ENCODE measurements at regions not wholly inside any gene's neighbourhood (a gene's known extent, or its start where the extent isn't known, plus 50 kb on each side); places are given as distances from the start of the nearest gene placed in this dataset.

DNA sequence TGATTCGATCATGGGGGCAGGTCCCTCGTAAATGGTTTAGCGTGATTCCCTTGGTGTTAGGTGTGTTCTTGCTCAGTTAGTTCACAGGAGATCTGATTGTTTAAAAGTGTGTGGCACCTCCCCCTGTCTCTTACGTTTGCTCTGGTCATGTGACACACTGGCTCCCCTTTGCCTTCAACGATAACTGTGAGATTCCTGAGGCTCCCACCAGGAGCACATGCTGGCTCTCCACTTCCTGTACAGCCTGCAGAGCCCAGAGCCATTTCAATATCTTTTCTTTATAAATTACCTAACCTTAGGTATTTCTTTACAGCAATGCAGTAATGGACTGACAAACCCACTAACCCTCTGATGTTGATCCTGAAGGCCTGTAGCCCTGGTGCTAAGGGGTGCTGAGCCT is 141.9 kb downstream of the FCRL5 start:
- Histone ChIP-seq H3K27me3 (ENCODE audit: insufficient read depth, insufficient read length) (no peaks in the 10 kb centered on the region), H3K9me3 (ENCODE audit: insufficient read depth, low read length) (no peaks in the 10 kb centered on the region; the same call in 1 of the 2 replicates), H3K9ac (ENCODE audit: insufficient read length, low read depth) (no peak overlapping the region), H3K4me3 (ENCODE audit: insufficient read length, low read depth) (no peak overlapping the region), H3K4me1 (ENCODE audit: insufficient read depth, insufficient read length) (peaks cover 2% of the 10 kb centered on the region), H3K36me3 (ENCODE audit: insufficient read depth, insufficient read length, low read length) (no peaks in the 10 kb centered on the region)
- no peak for DNase-seq (ENCODE audit: low read depth, low spot score)
- TF ChIP-seq SUZ12 (IDR thresholded peaks at IDR 0.05; ENCODE audit: extremely low read depth, insufficient read depth, insufficient read length) (no peak), YY1 (IDR thresholded peaks at IDR 0.05; ENCODE audit: insufficient read depth, insufficient read length) (no peak), ZNF274 (IDR thresholded peaks at IDR 0.05; ENCODE audit: low read depth, low read length) (no peak)

DNA sequence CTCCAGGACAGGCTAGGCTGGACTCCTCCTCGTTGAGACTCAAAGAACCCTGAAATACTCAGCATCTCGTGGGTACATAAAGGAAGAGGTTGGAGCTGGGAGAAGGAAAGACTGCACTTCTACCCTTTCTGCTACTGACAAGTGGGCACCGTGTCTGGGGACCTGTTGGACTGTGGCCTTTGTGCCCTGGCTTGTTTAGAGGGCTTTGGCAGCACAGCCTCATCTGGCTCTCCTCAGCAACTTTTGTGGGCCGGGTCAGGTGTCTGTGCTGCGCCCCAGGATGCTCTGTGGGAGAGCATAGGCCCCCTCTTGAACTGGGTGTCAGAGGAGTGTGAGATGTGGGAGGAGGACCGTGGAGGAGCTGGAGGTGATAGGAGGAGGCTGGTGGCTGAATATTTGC is 142.4 kb downstream of the FCRL5 start:
- H3K4me1 ChIP-seq (ENCODE audit: insufficient read depth, insufficient read length): peaks cover 2% of the 10 kb centered on the region
- H3K4me3 ChIP-seq (ENCODE audit: insufficient read length, low read depth): no peak overlapping the region
- H3K9ac ChIP-seq (ENCODE audit: insufficient read length, low read depth): no peak overlapping the region
- no peaks in the 10 kb centered on the region; the same call in 1 of the 2 replicates for H3K9me3 ChIP-seq (ENCODE audit: insufficient read depth, low read length)
- no peaks in the 10 kb centered on the region for H3K27me3 ChIP-seq (ENCODE audit: insufficient read depth, insufficient read length)
- DNase-seq (ENCODE audit: low read depth, low spot score): no peak
- TF ChIP-seq ZNF274 (IDR thresholded peaks at IDR 0.05; ENCODE audit: low read depth, low read length): no peak
- TF ChIP-seq SUZ12 (IDR thresholded peaks at IDR 0.05; ENCODE audit: extremely low read depth, insufficient read depth, insufficient read length): no peak
- no peak for TF ChIP-seq YY1 (IDR thresholded peaks at IDR 0.05; ENCODE audit: insufficient read depth, insufficient read length)
- H3K36me3 ChIP-seq (ENCODE audit: insufficient read depth, insufficient read length, low read length): no peaks in the 10 kb centered on the region

DNA sequence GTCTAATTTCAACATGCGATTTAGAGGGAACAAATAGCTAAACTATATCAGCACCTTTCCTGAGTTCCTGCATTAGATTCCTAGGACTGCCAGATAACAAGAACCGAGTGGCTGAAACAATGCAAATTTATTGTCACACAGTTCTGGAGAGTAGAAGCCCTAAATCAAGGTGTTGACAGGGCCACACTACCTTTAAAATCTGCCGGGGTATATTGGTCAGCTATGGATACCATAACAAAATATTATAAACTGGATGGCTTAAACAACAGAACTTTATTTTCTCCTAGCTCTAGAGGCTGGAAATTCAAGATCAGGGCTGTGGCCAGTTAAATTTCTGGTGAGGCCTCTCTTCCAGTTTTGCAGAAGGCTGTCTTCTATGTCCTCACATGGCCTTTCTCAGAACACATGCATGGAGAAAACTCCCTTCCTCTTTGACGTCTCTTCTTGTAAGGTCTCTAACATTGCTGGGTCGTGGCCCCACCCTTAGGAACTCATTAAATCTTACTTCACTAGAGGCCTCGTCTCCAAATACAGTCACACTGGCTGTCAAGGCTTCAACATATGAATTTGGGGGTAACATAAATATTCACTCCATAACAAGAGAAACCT is 144.3 kb downstream of the FCRL5 start:
- no peaks in the 10 kb centered on the region for H3K27me3 ChIP-seq (ENCODE audit: insufficient read depth, insufficient read length)
- H3K9ac ChIP-seq (ENCODE audit: insufficient read length, low read depth): no peak overlapping the region
- no peak overlapping the region for H3K4me3 ChIP-seq (ENCODE audit: insufficient read length, low read depth)
- H3K4me1 ChIP-seq (ENCODE audit: insufficient read depth, insufficient read length): peaks cover 8% of the 10 kb centered on the region
- no peak for DNase-seq (ENCODE audit: low read depth, low spot score)
- no peak for TF ChIP-seq YY1 (IDR thresholded peaks at IDR 0.05; ENCODE audit: insufficient read depth, insufficient read length)
- TF ChIP-seq ZNF274 (IDR thresholded peaks at IDR 0.05; ENCODE audit: low read depth, low read length): no peak
- TF ChIP-seq SUZ12 (IDR thresholded peaks at IDR 0.05; ENCODE audit: extremely low read depth, insufficient read depth, insufficient read length): no peak
- H3K9me3 ChIP-seq (ENCODE audit: insufficient read depth, low read length): no peaks in the 10 kb centered on the region; the same call in 1 of the 2 replicates
- no peaks in the 10 kb centered on the region for H3K36me3 ChIP-seq (ENCODE audit: insufficient read depth, insufficient read length, low read length)

GRCh38 chr1:157407367-157407766 is 144.9 kb downstream of the FCRL5 start:
- Histone ChIP-seq H3K9me3 (ENCODE audit: insufficient read depth, low read length) (no peaks in the 10 kb centered on the region; the same call in 1 of the 2 replicates), H3K36me3 (ENCODE audit: insufficient read depth, insufficient read length, low read length) (no peaks in the 10 kb centered on the region), H3K4me3 (ENCODE audit: insufficient read length, low read depth) (no peak overlapping the region), H3K27me3 (ENCODE audit: insufficient read depth, insufficient read length) (no peaks in the 10 kb centered on the region), H3K9ac (ENCODE audit: insufficient read length, low read depth) (no peak overlapping the region), H3K4me1 (ENCODE audit: insufficient read depth, insufficient read length) (peaks cover 8% of the 10 kb centered on the region)
- no peak for DNase-seq (ENCODE audit: low read depth, low spot score)
- TF ChIP-seq ZNF274 (IDR thresholded peaks at IDR 0.05; ENCODE audit: low read depth, low read length) (no peak), YY1 (IDR thresholded peaks at IDR 0.05; ENCODE audit: insufficient read depth, insufficient read length) (no peak), SUZ12 (IDR thresholded peaks at IDR 0.05; ENCODE audit: extremely low read depth, insufficient read depth, insufficient read length) (no peak)

- DNase-seq (ENCODE audit: low read depth, low spot score): no peak
- Histone ChIP-seq H3K9me3 (ENCODE audit: insufficient read depth, low read length) (no peaks in the 10 kb centered on the region; the same call in 1 of the 2 replicates), H3K4me3 (ENCODE audit: insufficient read length, low read depth) (no peak overlapping the region), H3K4me1 (ENCODE audit: insufficient read depth, insufficient read length) (peaks cover 6% of the 10 kb centered on the region), H3K36me3 (ENCODE audit: insufficient read depth, insufficient read length, low read length) (no peaks in the 10 kb centered on the region), H3K27me3 (ENCODE audit: insufficient read depth, insufficient read length) (no peaks in the 10 kb centered on the region), H3K9ac (ENCODE audit: insufficient read length, low read depth) (no peak overlapping the region)
- TF ChIP-seq ZNF274 (IDR thresholded peaks at IDR 0.05; ENCODE audit: low read depth, low read length) (no peak), SUZ12 (IDR thresholded peaks at IDR 0.05; ENCODE audit: extremely low read depth, insufficient read depth, insufficient read length) (no peak), YY1 (IDR thresholded peaks at IDR 0.05; ENCODE audit: insufficient read depth, insufficient read length) (no peak)
These were observed 146.7 kb downstream of the FCRL5 start for GRCh38 chr1:157405662-157406061.

DNA sequence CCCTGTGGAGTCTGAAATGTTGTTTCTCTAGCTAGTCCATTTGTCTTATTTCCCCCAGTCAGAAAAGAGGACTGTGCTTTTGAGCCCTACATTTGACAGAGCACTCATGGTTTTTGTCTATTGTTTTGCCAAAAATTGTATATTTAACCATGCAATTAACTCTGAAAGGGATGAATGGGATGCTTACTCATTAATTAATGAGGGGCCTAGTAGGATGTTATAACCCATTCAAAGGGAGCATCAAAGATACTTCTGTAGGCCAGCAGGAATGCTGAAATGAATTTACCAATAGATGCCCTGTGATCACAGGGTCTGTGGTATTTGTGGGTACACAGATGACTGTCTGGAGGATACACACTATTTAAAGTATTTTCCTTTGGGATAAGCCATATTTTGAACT is 147.7 kb downstream of the FCRL5 start:
- Histone ChIP-seq H3K9me3 (ENCODE audit: insufficient read depth, low read length) (no peaks in the 10 kb centered on the region; the same call in 1 of the 2 replicates), H3K4me3 (ENCODE audit: insufficient read length, low read depth) (no peak overlapping the region), H3K9ac (ENCODE audit: insufficient read length, low read depth) (no peak overlapping the region), H3K4me1 (ENCODE audit: insufficient read depth, insufficient read length) (peaks cover 6% of the 10 kb centered on the region), H3K27me3 (ENCODE audit: insufficient read depth, insufficient read length) (no peaks in the 10 kb centered on the region), H3K36me3 (ENCODE audit: insufficient read depth, insufficient read length, low read length) (no peaks in the 10 kb centered on the region)
- TF ChIP-seq YY1 (IDR thresholded peaks at IDR 0.05; ENCODE audit: insufficient read depth, insufficient read length) (no peak), SUZ12 (IDR thresholded peaks at IDR 0.05; ENCODE audit: extremely low read depth, insufficient read depth, insufficient read length) (no peak), ZNF274 (IDR thresholded peaks at IDR 0.05; ENCODE audit: low read depth, low read length) (no peak)
- DNase-seq (ENCODE audit: low read depth, low spot score): no peak

DNA sequence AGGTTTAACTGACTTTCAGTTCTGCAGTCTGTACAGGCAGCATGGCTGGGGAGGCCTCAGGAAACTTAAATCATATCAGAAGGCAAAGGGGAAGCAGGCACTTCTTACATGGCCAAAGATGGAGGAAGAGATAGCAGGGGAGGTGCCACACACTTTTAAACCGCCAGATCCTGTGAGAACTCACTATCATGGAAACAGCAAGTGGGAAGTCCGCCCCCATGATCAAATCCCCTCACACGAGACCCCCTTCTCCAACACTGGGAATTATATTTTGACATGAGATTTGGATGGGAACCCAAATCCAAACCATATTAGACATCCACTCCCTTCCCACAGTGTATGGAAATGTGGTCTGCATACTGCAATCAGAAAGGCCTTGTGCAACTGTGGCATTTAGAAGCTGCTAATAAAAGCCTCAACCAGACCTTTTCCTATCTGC is 148.2 kb downstream of the FCRL5 start:
- H3K9me3 ChIP-seq (ENCODE audit: insufficient read depth, low read length): no peaks in the 10 kb centered on the region; the same call in 1 of the 2 replicates
- TF ChIP-seq SUZ12 (IDR thresholded peaks at IDR 0.05; ENCODE audit: extremely low read depth, insufficient read depth, insufficient read length): no peak
- no peak for TF ChIP-seq ZNF274 (IDR thresholded peaks at IDR 0.05; ENCODE audit: low read depth, low read length)
- no peak for TF ChIP-seq YY1 (IDR thresholded peaks at IDR 0.05; ENCODE audit: insufficient read depth, insufficient read length)
- H3K4me1 ChIP-seq (ENCODE audit: insufficient read depth, insufficient read length): peaks cover 6% of the 10 kb centered on the region
- no peaks in the 10 kb centered on the region for H3K36me3 ChIP-seq (ENCODE audit: insufficient read depth, insufficient read length, low read length)
- no peak for DNase-seq (ENCODE audit: low read depth, low spot score)
- H3K27me3 ChIP-seq (ENCODE audit: insufficient read depth, insufficient read length): no peaks in the 10 kb centered on the region
- H3K4me3 ChIP-seq (ENCODE audit: insufficient read length, low read depth): no peak overlapping the region
- no peak overlapping the region for H3K9ac ChIP-seq (ENCODE audit: insufficient read length, low read depth)
